HepG2 (cell line): ENCODE measurements at regions not wholly inside any gene's neighbourhood (a gene's known extent, or its start where the extent isn't known, plus 50 kb on each side); places are given as distances from the start of the nearest gene placed in this dataset.

ENCODE experiments used
- CBX5 ChIP-seq: sonication (generic); formaldehyde crosslinking; IDR thresholded peaks from 2 replicates; pipeline ENCODE4 v1.4.0; 2020; ENCODE audit warnings: missing genetic modification reagents, borderline replicate concordance
- FOXM1 ChIP-seq: sonication (generic); formaldehyde crosslinking; IDR thresholded peaks from 2 replicates; pipeline ENCODE4 v1.5.0; 2020; ENCODE audit warnings: missing genetic modification reagents
- LCORL ChIP-seq, 2 experiments: fragments of 450-650 bp in 1 of 2; sonication (generic) in 1 of 2; formaldehyde crosslinking in 1 of 2; IDR thresholded peaks; 2 replicates each; pipeline versions ENCODE4 v1.5.0 to v1.6.1; 2017 to 2020; ENCODE audit warnings: antibody characterized with exemption in 1 of 2, missing genetic modification reagents in 1 of 2
- PCBP2 ChIP-seq: fragments of 200-400 bp; formaldehyde crosslinking; optimal IDR thresholded peaks from 2 replicates; pipeline ENCODE3; 2018; ENCODE audit warnings: low read length, low read depth; ENCODE audit not compliant: poor library complexity, severe bottlenecking
- ZNF24 ChIP-seq: fragments of 450-650 bp; IDR thresholded peaks from 2 replicates; pipeline ENCODE4 v1.6.1; 2017; ENCODE audit warnings: antibody characterized with exemption, mild to moderate bottlenecking
- ZNF263 ChIP-seq: sonication (generic); formaldehyde crosslinking; IDR thresholded peaks from 2 replicates; pipeline ENCODE4 v1.4.0; 2020; ENCODE audit warnings: missing genetic modification reagents
- ZNF329 ChIP-seq: sonication (generic); formaldehyde crosslinking; IDR thresholded peaks from 2 replicates; pipeline ENCODE4 v1.9.0; 2021; ENCODE audit warnings: low read depth, mild to moderate bottlenecking, missing genetic modification reagents
- ZNF33A ChIP-seq: sonication (generic); formaldehyde crosslinking; IDR thresholded peaks from 2 replicates; pipeline ENCODE4 v1.5.1; 2020; ENCODE audit warnings: missing genetic modification reagents, mild to moderate bottlenecking, moderate library complexity, borderline replicate concordance
- ZNF75D ChIP-seq: sonication (generic); formaldehyde crosslinking; IDR thresholded peaks from 2 replicates; pipeline ENCODE4 v1.8.1; 2023; ENCODE audit warnings: missing genetic modification reagents, mild to moderate bottlenecking, borderline replicate concordance
- TF ChIP-seq, protein P1 (sequence below): sonication (generic); formaldehyde crosslinking; IDR thresholded peaks from 2 replicates; pipeline ENCODE4 v1.4.0; 2020; ENCODE audit warnings: missing genetic modification reagents
- TF ChIP-seq, protein P2 (sequence below), 2 experiments: sonication (generic) in 1 of 2; formaldehyde crosslinking in 1 of 2; IDR thresholded peaks; 2 replicates each; pipeline versions ENCODE4 v1.4.0 to v1.6.1; 2018 to 2020; ENCODE audit warnings: missing genetic modification reagents in 2 of 2, borderline replicate concordance in 1 of 2, low read depth in 1 of 2, mild to moderate bottlenecking in 1 of 2, missing biosample characterization in 1 of 2

DNA sequence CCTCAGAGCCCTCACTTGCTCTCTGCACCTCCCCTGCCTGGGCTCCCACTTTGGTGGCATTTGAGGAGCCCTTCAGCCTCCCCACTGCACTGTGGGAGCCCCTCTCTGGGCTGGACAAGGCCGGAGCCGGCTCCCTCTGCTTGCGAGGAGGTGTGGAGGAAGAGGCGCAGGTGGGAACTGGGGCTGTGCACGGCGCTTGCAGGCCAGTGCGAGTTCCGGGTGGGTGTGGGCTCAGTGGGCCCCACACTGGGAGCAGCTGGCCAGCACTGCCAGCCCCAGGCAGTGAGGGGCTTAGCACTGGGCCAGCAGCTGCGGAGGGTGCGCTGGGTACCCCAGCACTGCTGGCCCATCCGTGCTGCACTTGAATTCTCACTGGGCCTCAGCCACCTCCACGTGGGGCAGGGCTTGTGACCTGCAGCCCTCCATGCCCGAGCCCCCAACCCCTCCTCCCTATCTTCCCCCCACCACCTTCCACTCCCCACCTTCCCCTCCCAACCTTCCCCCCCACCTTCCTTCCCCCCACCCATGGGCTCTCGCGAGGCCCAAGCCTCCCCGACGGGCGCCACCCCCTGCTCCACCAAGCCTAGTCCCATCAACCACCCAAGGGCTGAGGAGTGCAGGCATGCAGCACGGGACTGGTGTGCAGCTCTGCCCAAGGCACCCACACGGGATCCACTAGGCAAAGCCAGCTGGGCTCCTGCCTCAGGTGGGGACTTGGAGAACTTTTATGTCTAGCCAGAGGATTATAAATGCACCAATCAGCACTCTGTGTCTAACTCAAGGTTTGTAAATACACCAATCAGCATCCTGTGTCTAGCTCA lies 113.5 kb upstream of the BEND4 start (continued):
- no peak for TF ChIP-seq ZNF33A
- no peak for TF ChIP-seq LCORL (IDR thresholded peaks at IDR 0.05)
- no peak for TF ChIP-seq LCORL (CRISPR knock-in tag; IDR thresholded peaks at IDR 0.05)
- no peak for TF ChIP-seq ZNF24
- no peak for TF ChIP-seq CBX5 (CRISPR knock-in tag)
- TF ChIP-seq PCBP2 = no peak
- no peak for TF ChIP-seq FOXM1 (CRISPR knock-in tag)
- TF ChIP-seq, protein P1, sequence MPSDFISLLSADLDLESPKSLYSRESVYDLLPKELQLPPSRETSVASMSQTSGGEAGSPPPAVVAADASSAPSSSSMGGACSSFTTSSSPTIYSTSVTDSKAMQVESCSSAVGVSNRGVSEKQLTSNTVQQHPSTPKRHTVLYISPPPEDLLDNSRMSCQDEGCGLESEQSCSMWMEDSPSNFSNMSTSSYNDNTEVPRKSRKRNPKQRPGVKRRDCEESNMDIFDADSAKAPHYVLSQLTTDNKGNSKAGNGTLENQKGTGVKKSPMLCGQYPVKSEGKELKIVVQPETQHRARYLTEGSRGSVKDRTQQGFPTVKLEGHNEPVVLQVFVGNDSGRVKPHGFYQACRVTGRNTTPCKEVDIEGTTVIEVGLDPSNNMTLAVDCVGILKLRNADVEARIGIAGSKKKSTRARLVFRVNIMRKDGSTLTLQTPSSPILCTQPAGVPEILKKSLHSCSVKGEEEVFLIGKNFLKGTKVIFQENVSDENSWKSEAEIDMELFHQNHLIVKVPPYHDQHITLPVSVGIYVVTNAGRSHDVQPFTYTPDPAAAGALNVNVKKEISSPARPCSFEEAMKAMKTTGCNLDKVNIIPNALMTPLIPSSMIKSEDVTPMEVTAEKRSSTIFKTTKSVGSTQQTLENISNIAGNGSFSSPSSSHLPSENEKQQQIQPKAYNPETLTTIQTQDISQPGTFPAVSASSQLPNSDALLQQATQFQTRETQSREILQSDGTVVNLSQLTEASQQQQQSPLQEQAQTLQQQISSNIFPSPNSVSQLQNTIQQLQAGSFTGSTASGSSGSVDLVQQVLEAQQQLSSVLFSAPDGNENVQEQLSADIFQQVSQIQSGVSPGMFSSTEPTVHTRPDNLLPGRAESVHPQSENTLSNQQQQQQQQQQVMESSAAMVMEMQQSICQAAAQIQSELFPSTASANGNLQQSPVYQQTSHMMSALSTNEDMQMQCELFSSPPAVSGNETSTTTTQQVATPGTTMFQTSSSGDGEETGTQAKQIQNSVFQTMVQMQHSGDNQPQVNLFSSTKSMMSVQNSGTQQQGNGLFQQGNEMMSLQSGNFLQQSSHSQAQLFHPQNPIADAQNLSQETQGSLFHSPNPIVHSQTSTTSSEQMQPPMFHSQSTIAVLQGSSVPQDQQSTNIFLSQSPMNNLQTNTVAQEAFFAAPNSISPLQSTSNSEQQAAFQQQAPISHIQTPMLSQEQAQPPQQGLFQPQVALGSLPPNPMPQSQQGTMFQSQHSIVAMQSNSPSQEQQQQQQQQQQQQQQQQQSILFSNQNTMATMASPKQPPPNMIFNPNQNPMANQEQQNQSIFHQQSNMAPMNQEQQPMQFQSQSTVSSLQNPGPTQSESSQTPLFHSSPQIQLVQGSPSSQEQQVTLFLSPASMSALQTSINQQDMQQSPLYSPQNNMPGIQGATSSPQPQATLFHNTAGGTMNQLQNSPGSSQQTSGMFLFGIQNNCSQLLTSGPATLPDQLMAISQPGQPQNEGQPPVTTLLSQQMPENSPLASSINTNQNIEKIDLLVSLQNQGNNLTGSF (CRISPR knock-in tag) = no peak
- no peak for TF ChIP-seq ZNF75D (CRISPR knock-in tag)
- TF ChIP-seq, protein P2, sequence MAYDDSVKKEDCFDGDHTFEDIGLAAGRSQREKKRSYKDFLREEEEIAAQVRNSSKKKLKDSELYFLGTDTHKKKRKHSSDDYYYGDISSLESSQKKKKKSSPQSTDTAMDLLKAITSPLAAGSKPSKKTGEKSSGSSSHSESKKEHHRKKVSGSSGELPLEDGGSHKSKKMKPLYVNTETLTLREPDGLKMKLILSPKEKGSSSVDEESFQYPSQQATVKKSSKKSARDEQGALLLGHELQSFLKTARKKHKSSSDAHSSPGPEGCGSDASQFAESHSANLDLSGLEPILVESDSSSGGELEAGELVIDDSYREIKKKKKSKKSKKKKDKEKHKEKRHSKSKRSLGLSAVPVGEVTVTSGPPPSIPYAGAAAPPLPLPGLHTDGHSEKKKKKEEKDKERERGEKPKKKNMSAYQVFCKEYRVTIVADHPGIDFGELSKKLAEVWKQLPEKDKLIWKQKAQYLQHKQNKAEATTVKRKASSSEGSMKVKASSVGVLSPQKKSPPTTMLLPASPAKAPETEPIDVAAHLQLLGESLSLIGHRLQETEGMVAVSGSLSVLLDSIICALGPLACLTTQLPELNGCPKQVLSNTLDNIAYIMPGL (CRISPR knock-in tag; IDR thresholded peaks at IDR 0.05; ENCODE audit: borderline replicate concordance in 1 of 2, low read depth in 1 of 2) = no peak
- TF ChIP-seq ZNF263 (CRISPR knock-in tag) = no peak
- TF ChIP-seq ZNF329 (CRISPR knock-in tag) = no peak
